Large intestine (tissue), 3 donors: ENCODE measurements at regions not wholly inside any gene's neighbourhood (a gene's known extent, or its start where the extent isn't known, plus 50 kb on each side); places are given as distances from the start of the nearest gene placed in this dataset.

Experiments
- DNase-seq, 2 donors: peaks; one replicate each; pipeline versions ENCODE4 v3.0.0 to v3.0.0-alpha.2; 2013
- H3K27ac ChIP-seq: one replicate; pipeline ENCODE4 v1.5.1; 2013; ENCODE audit warnings: low read length
- H3K27me3 ChIP-seq: 2 replicates; pipeline ENCODE4 v1.6.1; 2013; ENCODE audit warnings: low read length; ENCODE audit not compliant: control insufficient read depth, insufficient read depth
- H3K36me3 ChIP-seq: 2 replicates; pipeline ENCODE4 v1.6.1; 2013; ENCODE audit warnings: low read length; ENCODE audit not compliant: control insufficient read depth, insufficient read depth
- H3K4me1 ChIP-seq: one replicate; pipeline ENCODE4 v1.6.1; 2013; ENCODE audit warnings: low read length; ENCODE audit not compliant: control insufficient read depth, insufficient read depth
- H3K4me3 ChIP-seq: one replicate; pipeline ENCODE4 v1.5.1; 2013; ENCODE audit warnings: low read length
- H3K9me3 ChIP-seq: one replicate; pipeline ENCODE4 v1.6.1; 2013; ENCODE audit warnings: mild to moderate bottlenecking, low read depth, low read length, moderate library complexity; ENCODE audit not compliant: control insufficient read depth
- WGBS: methylation state at CpG from one replicate; pipeline ENCODE4 v1.1.5; 2013; ENCODE audit warnings: low lambda C conversion rate; ENCODE audit not compliant: insufficient coverage; 5-methylcytosine and 5-hydroxymethylcytosine counted together

- Histone ChIP-seq H3K4me3 (no peak overlapping the region), H3K27ac (no peak overlapping the region), H3K9me3 (no peaks in the 10 kb centered on the region), H3K27me3 (no peaks in the 10 kb centered on the region), H3K4me1 (no peaks in the 10 kb centered on the region), H3K36me3 (no peaks in the 10 kb centered on the region)
- 95% methylated on average over 3 of the region's 5 CpGs for WGBS
- no peak for DNase-seq
Observed at GRCh38 chr11:21625982-21626381, 566.9 kb upstream of the ANO5 start.

- WGBS, result 93% methylated on average over 2 of the region's 3 CpGs
- H3K27me3 ChIP-seq, result no peaks in the 10 kb centered on the region
- H3K36me3 ChIP-seq, result no peaks in the 10 kb centered on the region
- H3K27ac ChIP-seq, result no peak overlapping the region
- no peak overlapping the region for H3K4me3 ChIP-seq
- H3K9me3 ChIP-seq, result no peaks in the 10 kb centered on the region
- no peaks in the 10 kb centered on the region for H3K4me1 ChIP-seq
- no peak for DNase-seq
Observed at GRCh38 chr11:21628641-21629040, 564.2 kb upstream of the ANO5 start.

- WGBS, result no CpG with 5 or more reads among the region's 1 CpG
- Histone ChIP-seq H3K9me3 (no peaks in the 10 kb centered on the region), H3K4me3 (no peak overlapping the region)
Observed at GRCh38 chr11:21630934-21631478, 561.9 kb upstream of the ANO5 start.

GRCh38 chr11:21631991-21632390 is 560.9 kb upstream of the ANO5 start:
- H3K9me3 ChIP-seq, result no peaks in the 10 kb centered on the region
- DNase-seq, result no peak
- H3K27ac ChIP-seq, result no peak overlapping the region
- no peaks in the 10 kb centered on the region for H3K27me3 ChIP-seq
- H3K36me3 ChIP-seq, result no peaks in the 10 kb centered on the region
- no peak overlapping the region for H3K4me3 ChIP-seq
- H3K4me1 ChIP-seq, result no peaks in the 10 kb centered on the region
- WGBS, result no CpG with 5 or more reads among the region's 7 CpGs

More at GRCh38 chr11:21630934-21631478, 561.9 kb upstream of the ANO5 start:
- no peaks in the 10 kb centered on the region for H3K27me3 ChIP-seq
- no peak overlapping the region for H3K27ac ChIP-seq
- no peaks in the 10 kb centered on the region for H3K36me3 ChIP-seq
- DNase-seq, result no peak
- no peaks in the 10 kb centered on the region for H3K4me1 ChIP-seq

GRCh38 chr11:21634491-21634890 is 558.4 kb upstream of the ANO5 start:
- Histone ChIP-seq H3K4me1 (no peaks in the 10 kb centered on the region), H3K36me3 (no peaks in the 10 kb centered on the region), H3K9me3 (no peaks in the 10 kb centered on the region), H3K4me3 (no peak overlapping the region), H3K27ac (no peak overlapping the region), H3K27me3 (no peaks in the 10 kb centered on the region)
- WGBS, result 83% methylated on average over 1 of the region's 3 CpGs
- DNase-seq, result no peak

GRCh38 chr11:21634956-21635355 is 557.9 kb upstream of the ANO5 start:
- peak; percentile 47 to 59 for DNase-seq
- Histone ChIP-seq H3K27ac (no peak overlapping the region), H3K4me3 (no peak overlapping the region), H3K9me3 (no peaks in the 10 kb centered on the region), H3K36me3 (no peaks in the 10 kb centered on the region), H3K27me3 (no peaks in the 10 kb centered on the region), H3K4me1 (no peaks in the 10 kb centered on the region)

- no peaks in the 10 kb centered on the region for H3K36me3 ChIP-seq
- no peak for DNase-seq
- 90% methylated on average over 1 of the region's 2 CpGs for WGBS
- no peak overlapping the region for H3K27ac ChIP-seq
- no peak overlapping the region for H3K4me3 ChIP-seq
- H3K27me3 ChIP-seq, result no peaks in the 10 kb centered on the region
- no peaks in the 10 kb centered on the region for H3K9me3 ChIP-seq
- H3K4me1 ChIP-seq, result no peaks in the 10 kb centered on the region
Observed at GRCh38 chr11:21635394-21636145, 557.3 kb upstream of the ANO5 start.

- no peak overlapping the region for H3K4me3 ChIP-seq
- H3K27me3 ChIP-seq, result no peaks in the 10 kb centered on the region
- H3K27ac ChIP-seq, result no peak overlapping the region
- DNase-seq, result no peak
- no peaks in the 10 kb centered on the region for H3K9me3 ChIP-seq
- H3K36me3 ChIP-seq, result no peaks in the 10 kb centered on the region
- H3K4me1 ChIP-seq, result no peaks in the 10 kb centered on the region
Observed at GRCh38 chr11:21636561-21636960, 556.3 kb upstream of the ANO5 start.

- no peak for DNase-seq
- no peaks in the 10 kb centered on the region for H3K36me3 ChIP-seq
- H3K9me3 ChIP-seq, result no peaks in the 10 kb centered on the region
- no peaks in the 10 kb centered on the region for H3K27me3 ChIP-seq
- WGBS, result no CpG with 5 or more reads among the region's 1 CpG
- no peaks in the 10 kb centered on the region for H3K4me1 ChIP-seq
- no peak overlapping the region for H3K4me3 ChIP-seq
- H3K27ac ChIP-seq, result no peak overlapping the region
Observed at GRCh38 chr11:21640491-21640890, 552.4 kb upstream of the ANO5 start.

- Histone ChIP-seq H3K4me1 (no peaks in the 10 kb centered on the region), H3K27me3 (no peaks in the 10 kb centered on the region), H3K36me3 (no peaks in the 10 kb centered on the region), H3K27ac (no peak overlapping the region), H3K4me3 (no peak overlapping the region), H3K9me3 (no peaks in the 10 kb centered on the region)
- WGBS, result 100% methylated on average over 1 of the region's 3 CpGs
- no peak for DNase-seq
Observed at GRCh38 chr11:21641869-21642268, 551.0 kb upstream of the ANO5 start.

GRCh38 chr11:21646351-21646750 is 546.5 kb upstream of the ANO5 start:
- no peaks in the 10 kb centered on the region for H3K27me3 ChIP-seq
- no peak overlapping the region for H3K27ac ChIP-seq
- DNase-seq, result no peak
- no peaks in the 10 kb centered on the region for H3K4me1 ChIP-seq
- WGBS, result 100% methylated on average over 1 of the region's 1 CpG
- H3K36me3 ChIP-seq, result no peaks in the 10 kb centered on the region
- no peaks in the 10 kb centered on the region for H3K9me3 ChIP-seq
- no peak overlapping the region for H3K4me3 ChIP-seq
